HepG2 (cell line): ENCODE measurements at regions not wholly inside any gene's neighbourhood (a gene's known extent, or its start where the extent isn't known, plus 50 kb on each side); places are given as distances from the start of the nearest gene placed in this dataset.

Experiments
- ATAC-seq: fragments of 200-7000 bp; cut with Tn5 transposase; 3 replicates; pipeline ENCODE4 v1.9.1; 2020; ENCODE audit warnings: mild to moderate bottlenecking, moderate library complexity
- BruUV-seq: library from RNA; stranded (reverse); fragments of 400-500 nt; replicated peaks from 2 replicates; lab custom pipeline; 2021; lab: Mats Ljungman, UMichigan
- CTCF ChIA-PET: fragments of 300-600 bp; formaldehyde crosslinking; extraction: SDS; loops from one replicate; lab custom pipeline; 2021; ENCODE audit warnings: low total read pairs, inconsistent platforms, low intra/inter-chr PET ratio; lab: Yijun Ruan, JAX
- POLR2A ChIA-PET: fragments of 350-600 bp; sonication (Branson Sonifier 250); formaldehyde crosslinking; loops from one replicate; lab custom pipeline; 2020; ENCODE audit warnings: antibody characterized with exemption, inconsistent platforms; lab: Yijun Ruan, JAX
- DNase-seq: peaks from one replicate; pipeline ENCODE4 v3.0.0-alpha.2; 2015; ENCODE audit warnings: low spot score
- FAIRE-seq: peaks from 3 replicates; lab custom pipeline; 2011; peaks lifted over from hg19 to GRCh38; lab: Jason Lieb, UNC
- H2AFZ ChIP-seq: one replicate; pipeline ENCODE4 v1.6.1; 2011; ENCODE audit warnings: low read length, inconsistent platforms
- H3K27ac ChIP-seq: fragments of 300-600 bp; 3 replicates; pipeline ENCODE4 v1.8.0; 2011; ENCODE audit warnings: mixed run types, mild to moderate bottlenecking, mixed read lengths, low read length, inconsistent platforms; ENCODE audit not compliant: insufficient read depth; ENCODE audit errors: extremely low read length
- H3K27me3 ChIP-seq, 2 experiments: fragments of 200-600 bp in 1 of 2; 2 replicates in 1 of 2; 3 replicates in 1 of 2; pipeline versions ENCODE4 v1.6.0 to v1.8.0; 2011; ENCODE audit warnings: low read length in 2 of 2, mild to moderate bottlenecking in 2 of 2, moderate library complexity in 2 of 2, inconsistent platforms in 1 of 2; ENCODE audit not compliant: insufficient read depth in 2 of 2, control insufficient read depth in 1 of 2
- H3K36me3 ChIP-seq, 2 experiments: fragments of 200-600 bp in 1 of 2; replicated peaks in 1 of 2; 2 replicates in 1 of 2; 3 replicates in 1 of 2; pipeline versions ENCODE4 v1.5.1 to v1.8.0; 2011; ENCODE audit warnings: low read length in 2 of 2, inconsistent platforms in 1 of 2; ENCODE audit not compliant: insufficient read depth in 2 of 2, control insufficient read depth in 1 of 2
- H3K4me1 ChIP-seq: 2 replicates; pipeline ENCODE4 v1.5.1; 2012; ENCODE audit warnings: low read length, inconsistent platforms; ENCODE audit not compliant: insufficient read depth
- H3K4me2 ChIP-seq: 2 replicates; pipeline ENCODE4 v1.6.0; 2011; ENCODE audit warnings: low read depth, low read length, inconsistent platforms
- H3K4me3 ChIP-seq, 3 experiments: fragments of 200-600 bp in 1 of 3; sonication (generic), shearing (Covaris generic) in 1 of 3; replicated peaks in 1 of 3; 2 replicates each; pipeline ENCODE4 v1.5.1; 2011 to 2016; ENCODE audit warnings: low read length in 3 of 3, inconsistent platforms in 2 of 3, low read depth in 2 of 3, mild to moderate bottlenecking in 2 of 3, control low read depth in 1 of 3, mixed read lengths in 1 of 3; ENCODE audit not compliant: insufficient read depth in 1 of 3
- H3K79me2 ChIP-seq: one replicate; pipeline ENCODE4 v1.6.1; 2011; ENCODE audit warnings: low read length, inconsistent platforms; ENCODE audit not compliant: insufficient read depth
- H3K9ac ChIP-seq: 2 replicates; pipeline ENCODE4 v1.6.0; 2011; ENCODE audit warnings: mild to moderate bottlenecking, low read depth, low read length, inconsistent platforms; ENCODE audit not compliant: insufficient read depth
- H3K9me3 ChIP-seq: 2 replicates; pipeline ENCODE4 v1.5.1; 2012; ENCODE audit warnings: mild to moderate bottlenecking, low read length
- H4K20me1 ChIP-seq: 2 replicates; pipeline ENCODE4 v1.6.0; 2011; ENCODE audit warnings: inconsistent platforms, mild to moderate bottlenecking, low read length, moderate library complexity; ENCODE audit not compliant: insufficient read depth
- EEA1 ChIP-seq: sonication (generic); formaldehyde crosslinking; IDR thresholded peaks from 2 replicates; pipeline ENCODE4 v1.5.1; 2020; ENCODE audit warnings: mild to moderate bottlenecking, missing genetic modification reagents, borderline replicate concordance
- ELF4 ChIP-seq: sonication (generic); formaldehyde crosslinking; IDR thresholded peaks from 2 replicates; pipeline ENCODE4 v1.5.0; 2020; ENCODE audit warnings: missing genetic modification reagents, mild to moderate bottlenecking, moderate library complexity, borderline replicate concordance
- ESRRA ChIP-seq: sonication (generic); formaldehyde crosslinking; IDR thresholded peaks from 2 replicates; pipeline ENCODE4 v1.5.1; 2020; ENCODE audit warnings: mild to moderate bottlenecking, low read depth, missing genetic modification reagents
- IKZF4 ChIP-seq: sonication (generic); formaldehyde crosslinking; IDR thresholded peaks from 2 replicates; pipeline ENCODE4 v1.5.1; 2020; ENCODE audit warnings: borderline replicate concordance, mild to moderate bottlenecking, low read depth, missing genetic modification reagents; ENCODE audit errors: not compliant biosample characterization
- NFIB ChIP-seq: sonication (generic); formaldehyde crosslinking; IDR thresholded peaks from 2 replicates; pipeline ENCODE4 v1.9.0; 2021; ENCODE audit warnings: missing genetic modification reagents, mild to moderate bottlenecking, borderline replicate concordance
- TCF7 ChIP-seq: sonication (generic); IDR thresholded peaks from 2 replicates; pipeline ENCODE4 v1.6.1; 2016; ENCODE audit warnings: antibody characterized with exemption, low read depth
- ZFP36 ChIP-seq: fragments of 150-350 bp; IDR thresholded peaks from 2 replicates; pipeline ENCODE4 v1.6.1; 2018; ENCODE audit warnings: borderline replicate concordance, low read length, low read depth; ENCODE audit not compliant: partially characterized antibody
- ZNF230 ChIP-seq: sonication (generic); formaldehyde crosslinking; IDR thresholded peaks from 2 replicates; pipeline ENCODE4 v1.4.0; 2020; ENCODE audit warnings: mild to moderate bottlenecking, missing genetic modification reagents
- ZNF234 ChIP-seq: sonication (generic); formaldehyde crosslinking; conservative IDR thresholded peaks from 2 replicates; pipeline ENCODE4 v1.5.1; 2020; ENCODE audit warnings: mild to moderate bottlenecking, missing genetic modification reagents
- ZNF460 ChIP-seq: sonication (generic); formaldehyde crosslinking; IDR thresholded peaks from 2 replicates; pipeline ENCODE4 v1.5.1; 2020; ENCODE audit warnings: missing genetic modification reagents, mild to moderate bottlenecking, borderline replicate concordance
- ZNF629 ChIP-seq: sonication (generic); formaldehyde crosslinking; conservative IDR thresholded peaks from 2 replicates; pipeline ENCODE4 v1.5.0; 2020; ENCODE audit warnings: missing genetic modification reagents
- ZNF678 ChIP-seq: sonication (generic); formaldehyde crosslinking; IDR thresholded peaks from 2 replicates; pipeline ENCODE4 v1.4.0; 2020; ENCODE audit warnings: mild to moderate bottlenecking, missing genetic modification reagents
- WGBS: methylation state at CpG from one replicate; pipeline ENCODE4 v1.1.6; 2017; ENCODE audit warnings: low lambda C conversion rate; 5-methylcytosine and 5-hydroxymethylcytosine counted together
- in situ Hi-C: cut with HindIII; loops from 2 replicates; pipeline ENCODE4 v1.10.0; 2017; ENCODE audit warnings: low pct_unique_long_range_greater_than_20kb; ENCODE audit not compliant: extremely low pct_ligation_motif_present
- intact Hi-C: fragments of 100-400 bp; cut with micrococcal nuclease; formaldehyde crosslinking; loops from one replicate; pipeline ENCODE4 v1.10.0; 2022; ENCODE audit not compliant: unreplicated experiment
- TF ChIP-seq, protein P1 (sequence below), 2 experiments: IDR thresholded peaks; 2 replicates each; pipeline ENCODE4 v1.6.1; 2011 to 2012; ENCODE audit warnings: low read length in 2 of 2, borderline replicate concordance in 1 of 2, low read depth in 1 of 2, mild to moderate bottlenecking in 1 of 2, moderate library complexity in 1 of 2

DNA sequence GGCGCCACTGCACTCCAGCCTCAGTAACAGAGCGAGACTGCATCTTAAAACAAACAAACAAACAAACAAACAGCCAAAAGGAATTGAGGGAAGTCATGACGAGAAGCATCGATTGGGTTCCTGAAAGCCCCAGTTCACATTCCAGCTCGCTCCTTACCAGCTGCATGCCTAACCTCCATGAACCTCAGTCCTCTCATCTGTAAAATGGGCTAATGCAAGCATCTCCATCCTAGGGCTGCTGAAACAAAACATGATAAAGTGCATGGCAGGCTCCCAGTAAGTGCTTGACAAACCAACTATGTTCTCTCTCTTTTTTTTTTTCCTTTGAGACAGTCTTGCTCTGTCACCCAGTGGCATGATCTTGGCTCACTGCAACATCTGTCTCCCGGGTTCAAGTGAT is 79.7 kb upstream of the DISP3 start:
- Histone ChIP-seq H3K4me1 (no peaks in the 10 kb centered on the region), H2AFZ (no peak overlapping the region), H3K4me2 (no peak overlapping the region), H3K36me3 (no peaks in the 10 kb centered on the region), H3K4me3 (no peak overlapping the region), H3K9ac (no peak overlapping the region), H3K9me3 (no peaks in the 10 kb centered on the region), H3K27ac (no peak overlapping the region), H4K20me1 (no peaks in the 10 kb centered on the region), H3K27me3 (peaks cover 8 to 39% of the 10 kb centered on the region in 2 experiments; a peak in 4 of 5 replicates), H3K79me2 (no peaks in the 10 kb centered on the region)
- in situ Hi-C loops: no loop called here
- no TSS peak for BruUV-seq
- FAIRE-seq: no peak
- no peak for DNase-seq
- no peak for TF ChIP-seq ESRRA
- peak; percentile 64 for TF ChIP-seq ZNF629 (CRISPR knock-in tag)
- intact Hi-C loops: loop anchor here (10.0 kb wide), 1 partner anchor 926 kb away; no protein-coding TSS in a partner anchor
- ChIA-PET CTCF (no interaction called here), POLR2A (no interaction called here)
- ATAC-seq: no peak
- WGBS: 9% methylated on average over 6 of the region's 6 CpGs

DNA sequence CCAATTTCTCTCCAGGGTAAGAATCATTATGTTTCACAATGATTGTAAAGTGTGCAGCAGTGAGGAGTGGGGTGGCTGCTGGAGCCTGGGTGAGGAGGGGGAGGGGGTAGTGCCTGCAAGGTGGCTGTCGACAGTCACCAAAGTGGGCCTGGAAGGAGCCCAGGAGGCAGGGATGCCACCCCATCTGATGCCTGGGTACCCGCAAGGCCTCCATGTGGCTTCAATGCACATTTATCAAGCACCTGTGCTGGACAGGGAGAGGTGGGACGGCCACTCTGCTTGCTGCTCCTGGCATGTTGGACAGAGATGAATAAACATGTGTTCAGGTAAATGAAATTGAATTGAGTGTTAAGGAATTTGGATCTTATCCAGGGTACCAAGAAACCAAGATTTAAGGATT is 78.8 kb upstream of the DISP3 start:
- ATAC-seq (no peak), DNase-seq (no peak), FAIRE-seq (no peak)
- in situ Hi-C loops (no loop called here), intact Hi-C loops (no loop called here)
- Histone ChIP-seq H3K27me3 (peaks cover 6 to 35% of the 10 kb centered on the region in 2 experiments; a peak in 4 of 5 replicates), H3K27ac (no peak overlapping the region), H3K4me3 (no peak overlapping the region), H3K9me3 (no peaks in the 10 kb centered on the region), H3K4me1 (no peaks in the 10 kb centered on the region), H2AFZ (no peak overlapping the region), H3K36me3 (no peaks in the 10 kb centered on the region), H3K9ac (no peak overlapping the region), H3K4me2 (no peak overlapping the region), H3K79me2 (no peaks in the 10 kb centered on the region), H4K20me1 (no peaks in the 10 kb centered on the region)
- BruUV-seq: no TSS peak
- ChIA-PET POLR2A (no interaction called here), CTCF (no interaction called here)
- TF ChIP-seq ZNF234 (no peak), ELF4 (CRISPR knock-in tag) (no peak), EEA1 (CRISPR knock-in tag) (no peak), ZFP36 (no peak), ZNF678 (CRISPR knock-in tag) (no peak), ZNF230 (CRISPR knock-in tag) (no peak), IKZF4 (CRISPR knock-in tag) (no peak), ZNF460 (CRISPR knock-in tag) (no peak), NFIB (CRISPR knock-in tag) (no peak), TCF7 (no peak)
- TF ChIP-seq, protein P1, sequence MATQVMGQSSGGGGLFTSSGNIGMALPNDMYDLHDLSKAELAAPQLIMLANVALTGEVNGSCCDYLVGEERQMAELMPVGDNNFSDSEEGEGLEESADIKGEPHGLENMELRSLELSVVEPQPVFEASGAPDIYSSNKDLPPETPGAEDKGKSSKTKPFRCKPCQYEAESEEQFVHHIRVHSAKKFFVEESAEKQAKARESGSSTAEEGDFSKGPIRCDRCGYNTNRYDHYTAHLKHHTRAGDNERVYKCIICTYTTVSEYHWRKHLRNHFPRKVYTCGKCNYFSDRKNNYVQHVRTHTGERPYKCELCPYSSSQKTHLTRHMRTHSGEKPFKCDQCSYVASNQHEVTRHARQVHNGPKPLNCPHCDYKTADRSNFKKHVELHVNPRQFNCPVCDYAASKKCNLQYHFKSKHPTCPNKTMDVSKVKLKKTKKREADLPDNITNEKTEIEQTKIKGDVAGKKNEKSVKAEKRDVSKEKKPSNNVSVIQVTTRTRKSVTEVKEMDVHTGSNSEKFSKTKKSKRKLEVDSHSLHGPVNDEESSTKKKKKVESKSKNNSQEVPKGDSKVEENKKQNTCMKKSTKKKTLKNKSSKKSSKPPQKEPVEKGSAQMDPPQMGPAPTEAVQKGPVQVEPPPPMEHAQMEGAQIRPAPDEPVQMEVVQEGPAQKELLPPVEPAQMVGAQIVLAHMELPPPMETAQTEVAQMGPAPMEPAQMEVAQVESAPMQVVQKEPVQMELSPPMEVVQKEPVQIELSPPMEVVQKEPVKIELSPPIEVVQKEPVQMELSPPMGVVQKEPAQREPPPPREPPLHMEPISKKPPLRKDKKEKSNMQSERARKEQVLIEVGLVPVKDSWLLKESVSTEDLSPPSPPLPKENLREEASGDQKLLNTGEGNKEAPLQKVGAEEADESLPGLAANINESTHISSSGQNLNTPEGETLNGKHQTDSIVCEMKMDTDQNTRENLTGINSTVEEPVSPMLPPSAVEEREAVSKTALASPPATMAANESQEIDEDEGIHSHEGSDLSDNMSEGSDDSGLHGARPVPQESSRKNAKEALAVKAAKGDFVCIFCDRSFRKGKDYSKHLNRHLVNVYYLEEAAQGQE (IDR thresholded peaks at IDR 0.05; ENCODE audit: borderline replicate concordance in 1 of 2, low read depth in 1 of 2, low read length in 2 of 2): no peak
- WGBS: 28% methylated on average over 2 of the region's 3 CpGs
